GM20000 (cell line): ENCODE measurements at regions not wholly inside any gene's neighbourhood (a gene's known extent, or its start where the extent isn't known, plus 50 kb on each side); places are given as distances from the start of the nearest gene placed in this dataset.

Source experiments
- DNase-seq: peaks from one replicate; pipeline ENCODE4 v3.0.0; 2012; ENCODE audit warnings: low spot score
- TF ChIP-seq, protein P1 (sequence below): IDR thresholded peaks from 2 replicates; pipeline ENCODE4 v1.5.1; 2012; ENCODE audit warnings: mild to moderate bottlenecking, control low read depth; ENCODE audit errors: extremely low read depth, missing control alignments

DNA sequence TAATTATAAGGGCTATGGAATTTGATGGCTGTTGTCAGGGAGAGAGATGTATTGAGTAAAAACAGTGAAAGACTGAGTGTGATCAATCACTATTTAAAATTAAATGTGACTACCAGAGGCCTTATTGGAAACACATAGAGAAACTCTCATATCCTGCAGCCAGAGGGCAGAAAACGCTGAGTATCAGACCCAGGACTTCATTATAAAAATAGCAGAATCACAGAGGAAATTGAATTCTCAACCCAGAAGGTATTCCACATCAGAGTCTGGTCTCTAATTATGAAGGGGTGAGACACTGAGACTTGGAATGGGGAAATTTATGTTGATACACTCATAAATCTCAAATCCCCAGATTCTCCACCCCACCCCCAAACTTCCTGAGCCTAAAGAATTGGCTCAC lies 69.5 kb upstream of the IL6 start:
- TF ChIP-seq, protein P1, sequence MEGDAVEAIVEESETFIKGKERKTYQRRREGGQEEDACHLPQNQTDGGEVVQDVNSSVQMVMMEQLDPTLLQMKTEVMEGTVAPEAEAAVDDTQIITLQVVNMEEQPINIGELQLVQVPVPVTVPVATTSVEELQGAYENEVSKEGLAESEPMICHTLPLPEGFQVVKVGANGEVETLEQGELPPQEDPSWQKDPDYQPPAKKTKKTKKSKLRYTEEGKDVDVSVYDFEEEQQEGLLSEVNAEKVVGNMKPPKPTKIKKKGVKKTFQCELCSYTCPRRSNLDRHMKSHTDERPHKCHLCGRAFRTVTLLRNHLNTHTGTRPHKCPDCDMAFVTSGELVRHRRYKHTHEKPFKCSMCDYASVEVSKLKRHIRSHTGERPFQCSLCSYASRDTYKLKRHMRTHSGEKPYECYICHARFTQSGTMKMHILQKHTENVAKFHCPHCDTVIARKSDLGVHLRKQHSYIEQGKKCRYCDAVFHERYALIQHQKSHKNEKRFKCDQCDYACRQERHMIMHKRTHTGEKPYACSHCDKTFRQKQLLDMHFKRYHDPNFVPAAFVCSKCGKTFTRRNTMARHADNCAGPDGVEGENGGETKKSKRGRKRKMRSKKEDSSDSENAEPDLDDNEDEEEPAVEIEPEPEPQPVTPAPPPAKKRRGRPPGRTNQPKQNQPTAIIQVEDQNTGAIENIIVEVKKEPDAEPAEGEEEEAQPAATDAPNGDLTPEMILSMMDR, result no peak
- no peak for DNase-seq

DNA sequence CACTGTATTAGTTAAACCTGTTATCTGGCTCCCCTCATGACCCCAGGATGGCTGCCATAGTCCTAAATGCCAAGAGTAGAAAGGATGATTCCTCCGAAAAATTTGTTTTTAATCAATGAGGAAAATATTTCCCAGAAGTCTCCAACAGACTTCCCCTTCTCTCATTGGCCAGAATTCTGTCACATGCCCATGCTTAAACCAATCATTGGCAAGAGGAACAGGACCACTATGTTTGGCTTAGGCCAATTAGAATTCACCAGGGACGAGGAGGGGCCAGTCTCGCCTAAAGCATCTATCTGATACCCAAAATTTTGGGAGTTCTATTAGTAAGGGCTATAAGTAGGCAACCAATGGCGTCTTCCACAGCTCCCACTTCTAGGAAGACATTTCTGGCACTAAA lies 71.2 kb upstream of the IL6 start:
- DNase-seq, result no peak
- TF ChIP-seq, protein P1, result no peak

DNA sequence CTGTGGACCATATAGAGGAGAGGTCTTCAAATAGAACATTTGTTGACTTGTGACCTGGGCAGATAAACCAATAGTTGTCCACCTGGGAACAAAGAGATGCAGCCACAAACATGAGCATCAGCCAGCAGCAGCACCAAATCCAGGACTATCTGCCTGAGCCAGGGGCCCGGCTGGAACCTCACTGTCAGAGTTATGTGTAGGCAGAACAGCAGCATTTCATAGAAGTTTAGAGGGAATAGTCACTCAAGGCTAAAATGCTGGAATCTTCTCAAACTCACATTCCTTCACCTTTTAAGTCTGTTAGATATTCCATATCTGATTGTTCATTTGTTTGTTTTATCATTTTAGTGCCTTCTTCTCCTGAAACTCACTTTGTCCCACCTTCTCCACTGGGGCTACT lies 72.2 kb upstream of the IL6 start:
- TF ChIP-seq, protein P1, result no peak
- no peak for DNase-seq

GRCh38 chr7:22653951-22654350 lies 73.0 kb upstream of the IL6 start:
- TF ChIP-seq, protein P1, result no peak
- DNase-seq, result no peak

GRCh38 chr7:22651534-22652243 lies 75.3 kb upstream of the IL6 start:
- TF ChIP-seq, protein P1, result no peak
- no peak for DNase-seq

- TF ChIP-seq, protein P1, result no peak
- no peak for DNase-seq
Observed at GRCh38 chr7:22651036-22651435, 76.0 kb upstream of the IL6 start.

DNA sequence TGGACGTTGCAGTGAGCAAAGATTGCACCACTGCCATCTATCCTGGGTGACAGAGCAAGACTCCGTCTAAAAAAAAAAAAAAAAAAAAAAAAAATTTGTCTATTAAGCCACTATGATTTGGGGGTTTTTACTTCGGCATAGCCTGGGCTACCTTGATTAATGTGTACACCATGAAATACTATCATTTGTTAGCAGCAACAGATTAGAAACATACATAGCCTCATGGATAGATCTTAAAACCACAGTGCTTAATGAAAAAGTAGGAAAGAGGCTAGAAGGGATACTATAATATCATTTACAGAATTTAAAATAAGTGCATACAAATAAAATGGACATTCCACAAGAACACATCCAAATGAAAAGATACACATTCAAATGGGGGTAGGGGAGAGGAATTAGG lies 77.3 kb upstream of the IL6 start:
- no peak for DNase-seq
- TF ChIP-seq, protein P1, result no peak
